Erythroblast (primary cell): ENCODE measurements at regions not wholly inside any gene's neighbourhood (a gene's known extent, or its start where the extent isn't known, plus 50 kb on each side); places are given as distances from the start of the nearest gene placed in this dataset.

Experiments
- GATA1 ChIP-seq: IDR thresholded peaks from 2 replicates; pipeline ENCODE4 v1.6.1; 2011; ENCODE audit warnings: low read depth, mild to moderate bottlenecking, control low read depth, low read length, moderate library complexity
- POLR2A ChIP-seq: IDR thresholded peaks from 2 replicates; pipeline ENCODE4 v1.6.1; 2011; ENCODE audit warnings: mild to moderate bottlenecking, low read length

DNA sequence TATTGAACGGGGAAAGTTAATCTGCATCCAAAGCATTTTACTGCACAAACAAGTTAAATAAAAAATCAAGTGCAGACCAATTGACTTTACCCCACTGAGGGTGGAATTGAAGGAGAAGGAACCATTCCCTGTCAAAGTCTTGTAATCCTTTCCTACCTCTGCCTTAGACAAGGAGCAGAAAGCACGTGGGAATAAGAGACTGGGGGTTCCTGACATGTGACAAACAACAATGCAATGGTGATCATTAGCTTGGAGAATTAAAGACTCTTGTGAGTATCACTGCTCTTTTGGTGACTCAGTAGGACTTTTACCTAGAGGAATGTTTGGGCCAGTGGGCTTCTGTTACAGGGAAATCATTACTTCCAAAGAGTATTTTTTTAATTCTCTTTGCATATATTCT is 779.5 kb downstream of the TLR4 start:
- TF ChIP-seq POLR2A = no peak
- no peak for TF ChIP-seq GATA1
